Transverse colon (tissue), 4 donors: ENCODE measurements at regions not wholly inside any gene's neighbourhood (a gene's known extent, or its start where the extent isn't known, plus 50 kb on each side); places are given as distances from the start of the nearest gene placed in this dataset.

ENCODE experiments used
- DNase-seq: peaks from one replicate; pipeline ENCODE4 v3.0.0-alpha.2; 2019
- H3K27ac ChIP-seq, 4 donors: fragments of 200-600 bp; sonication (generic); 2 replicates each; pipeline ENCODE4 v1.5.1; 2016 to 2018; ENCODE audit warnings: inconsistent platforms in 4 of 4
- H3K27me3 ChIP-seq: fragments of 200-600 bp; sonication (generic); 2 replicates; pipeline ENCODE4 v1.5.1; 2017; ENCODE audit warnings: inconsistent platforms
- H3K36me3 ChIP-seq, 4 donors: fragments of 200-600 bp; sonication (generic); 2 replicates each; pipeline ENCODE4 v1.5.1; 2017 to 2019; ENCODE audit warnings: inconsistent platforms in 4 of 4
- H3K4me1 ChIP-seq, 4 donors: fragments of 200-600 bp; sonication (generic); 2 replicates each; pipeline ENCODE4 v1.5.1; 2017 to 2020; ENCODE audit warnings: inconsistent platforms in 4 of 4
- H3K4me3 ChIP-seq, 4 donors: fragments of 200-600 bp; sonication (generic); 1 replicate in 1 of 4; 2 replicates in 3 of 4; pipeline versions ENCODE4 v1.5.1 to v1.6.1; 2017 to 2019; ENCODE audit warnings: inconsistent platforms in 4 of 4
- H3K9me3 ChIP-seq, 2 donors: fragments of 200-600 bp; sonication (generic); 2 replicates each; pipeline ENCODE4 v1.5.1; 2017 to 2019; ENCODE audit warnings: inconsistent platforms in 2 of 2
- CTCF ChIP-seq, 5 experiments: fragments of 200-600 bp in 3 of 5; fragments of 450-650 bp in 2 of 5; sonication (generic) in 3 of 5; IDR thresholded peaks; 1 replicate in 2 of 5; 2 replicates in 3 of 5; pipeline ENCODE4 v1.5.1; 2016 to 2017; ENCODE audit warnings: antibody characterized with exemption in 5 of 5, inconsistent platforms in 3 of 5, mild to moderate bottlenecking in 2 of 5, moderate library complexity in 1 of 5
- EP300 ChIP-seq: sonication (generic); formaldehyde crosslinking; IDR thresholded peaks from one replicate; pipeline ENCODE4 v1.6.1; 2017; ENCODE audit warnings: antibody characterized with exemption, low read depth
- POLR2A ChIP-seq: fragments of 450-650 bp; IDR thresholded peaks from one replicate; pipeline ENCODE4 v1.6.1; 2016; ENCODE audit warnings: antibody characterized with exemption, mild to moderate bottlenecking, moderate library complexity
- POLR2AphosphoS5 ChIP-seq, 3 donors: sonication (generic); formaldehyde crosslinking; IDR thresholded peaks; one replicate each; pipeline ENCODE4 v1.6.1; 2016; ENCODE audit warnings: antibody characterized with exemption in 3 of 3
- WGBS, 2 donors: methylation state at CpG; one replicate each; pipeline ENCODE4 v1.1.5; 2018; ENCODE audit warnings: low coverage in 1 of 2; 5-methylcytosine and 5-hydroxymethylcytosine counted together
- in situ Hi-C, 4 donors: fragments of 200-750 bp; cut with MboI; loops; one replicate each; pipeline versions ENCODE4 v1.15.0 to v1.15.1; 2017; ENCODE audit warnings: low sequenced_read_pairs in 3 of 4, low pct_ligation_motif_present in 1 of 4, low pct_unique_long_range_greater_than_20kb in 1 of 4
- intact Hi-C: fragments of 100-400 bp; cut with DNase I; formaldehyde crosslinking; loops from one replicate; pipeline ENCODE4 v1.15.1; 2023; ENCODE audit warnings: low total_unique reads

- Histone ChIP-seq H3K27ac (no peak overlapping the region), H3K27me3 (no peaks in the 10 kb centered on the region), H3K36me3 (no peaks in the 10 kb centered on the region), H3K4me1 (no peaks in the 10 kb centered on the region), H3K9me3 (no peaks in the 10 kb centered on the region), H3K4me3 (no peak overlapping the region)
- no peak for TF ChIP-seq POLR2AphosphoS5 (IDR thresholded peaks at IDR 0.05)
- no peak for TF ChIP-seq POLR2A
- TF ChIP-seq EP300 = no peak
- no peak for TF ChIP-seq CTCF (IDR thresholded peaks at IDR 0.05)
- in situ Hi-C loops (no loop called here), intact Hi-C loops (no loop called here)
- WGBS, 2 donors = 88 to 100% methylated on average over 4 to 6 of the region's 6 CpGs
- DNase-seq = no peak
Measured at GRCh38 chr2:181828122-181828705, 63.3 kb upstream of the ITPRID2 start.

DNA sequence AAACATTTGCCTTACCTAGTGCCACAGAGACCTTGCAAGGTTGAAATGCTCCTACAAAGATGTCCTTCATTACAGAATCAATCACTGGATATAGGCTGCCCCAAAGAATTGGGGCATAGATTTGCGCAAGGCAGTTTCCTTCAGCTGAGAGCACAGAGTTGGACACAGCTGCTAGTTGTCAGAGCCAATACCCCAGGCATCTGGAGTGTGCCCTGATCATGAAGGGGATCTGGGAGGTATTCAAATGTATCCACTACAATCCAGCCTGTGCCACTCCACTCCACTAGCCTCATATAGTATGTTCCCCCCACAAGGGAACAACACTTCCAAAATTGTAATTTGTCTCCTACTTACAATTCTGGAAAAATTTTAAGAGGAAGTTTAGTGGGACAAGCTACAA, 62.3 kb upstream of the ITPRID2 start:
- intact Hi-C loops (no loop called here), in situ Hi-C loops (no loop called here)
- H3K4me1 ChIP-seq = no peaks in the 10 kb centered on the region
- H3K4me3 ChIP-seq = no peak overlapping the region
- no peak overlapping the region for H3K27ac ChIP-seq
- TF ChIP-seq POLR2A (no peak), CTCF (IDR thresholded peaks at IDR 0.05) (no peak), POLR2AphosphoS5 (IDR thresholded peaks at IDR 0.05) (no peak), EP300 (no peak)
- H3K9me3 ChIP-seq = no peaks in the 10 kb centered on the region
- H3K27me3 ChIP-seq = no peaks in the 10 kb centered on the region
- no peak for DNase-seq
- H3K36me3 ChIP-seq = no peaks in the 10 kb centered on the region
- 84 to 86% methylated on average over 1 of the region's 1 CpG for WGBS, 2 donors

DNA sequence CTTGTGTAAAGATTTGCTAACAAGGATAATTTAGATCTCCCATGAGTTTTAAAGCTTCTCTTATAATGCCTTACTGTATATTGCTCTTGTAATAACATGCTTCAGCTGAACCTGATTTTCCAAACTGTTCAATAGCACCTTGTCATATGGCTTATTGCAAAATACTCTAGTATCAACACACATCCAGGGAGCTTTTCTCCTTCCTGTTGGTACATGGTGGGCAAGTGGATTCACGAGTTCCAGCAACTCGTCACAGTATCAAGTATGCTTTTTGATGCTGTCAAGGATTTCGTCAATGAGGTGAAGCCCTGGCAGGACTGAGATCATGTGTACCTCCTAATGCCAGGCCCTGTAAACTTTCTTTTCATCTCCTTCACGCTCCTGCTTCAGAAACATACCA, 59.5 kb upstream of the ITPRID2 start:
- no peak overlapping the region for H3K27ac ChIP-seq
- DNase-seq = no peak
- in situ Hi-C loops = no loop called here
- no peaks in the 10 kb centered on the region for H3K9me3 ChIP-seq
- no peaks in the 10 kb centered on the region for H3K36me3 ChIP-seq
- no peak overlapping the region for H3K4me3 ChIP-seq
- H3K4me1 ChIP-seq = no peaks in the 10 kb centered on the region
- intact Hi-C loops = no loop called here
- no peak for TF ChIP-seq CTCF (IDR thresholded peaks at IDR 0.05)
- no peak for TF ChIP-seq EP300
- TF ChIP-seq POLR2AphosphoS5 (IDR thresholded peaks at IDR 0.05) = no peak
- TF ChIP-seq POLR2A = no peak
- WGBS, 2 donors = 79 to 82% methylated on average over 2 to 4 of the region's 4 CpGs
- H3K27me3 ChIP-seq = no peaks in the 10 kb centered on the region

DNA sequence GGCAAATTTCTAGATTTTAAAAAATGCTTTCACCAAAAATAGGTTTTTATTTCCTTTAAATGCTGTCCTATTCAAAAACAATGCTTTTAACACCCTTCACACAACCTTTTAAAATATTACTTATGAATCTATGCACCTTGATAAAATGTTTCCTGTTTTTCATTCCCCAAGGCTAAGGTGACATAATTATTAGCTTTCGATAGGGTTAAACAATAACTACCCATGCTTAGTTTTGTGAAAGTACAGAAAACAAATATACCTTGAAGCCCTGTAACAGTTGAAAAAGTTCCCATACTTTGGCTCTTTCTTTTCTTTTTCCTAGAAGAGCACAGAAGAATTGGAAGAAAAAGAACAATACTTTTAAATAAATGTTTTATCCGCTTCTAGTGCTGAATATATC, 54.9 kb upstream of the ITPRID2 start:
- H3K4me1 ChIP-seq = no peaks in the 10 kb centered on the region
- in situ Hi-C loops = no loop called here
- DNase-seq = no peak
- no peaks in the 10 kb centered on the region for H3K27me3 ChIP-seq
- intact Hi-C loops = no loop called here
- TF ChIP-seq EP300 = no peak
- TF ChIP-seq POLR2AphosphoS5 (IDR thresholded peaks at IDR 0.05) = no peak
- TF ChIP-seq POLR2A = no peak
- no peak for TF ChIP-seq CTCF (IDR thresholded peaks at IDR 0.05)
- WGBS, 2 donors = 89 to 93% methylated on average over 2 of the region's 2 CpGs
- H3K36me3 ChIP-seq = no peaks in the 10 kb centered on the region
- H3K4me3 ChIP-seq = no peak overlapping the region
- no peak overlapping the region for H3K27ac ChIP-seq
- no peaks in the 10 kb centered on the region for H3K9me3 ChIP-seq
